Neuronal stem cell (in vitro differentiated cells): ENCODE measurements at regions not wholly inside any gene's neighbourhood (a gene's known extent, or its start where the extent isn't known, plus 50 kb on each side); places are given as distances from the start of the nearest gene placed in this dataset.

Source experiments
- DNase-seq: peaks from one replicate; pipeline ENCODE4 v3.0.0-alpha.2; 2013; ENCODE audit warnings: low spot score
- H2AFZ ChIP-seq: one replicate; pipeline ENCODE4 v1.6.1; 2013; ENCODE audit warnings: mild to moderate bottlenecking, low read length, inconsistent platforms
- H2AK5ac ChIP-seq: 2 replicates; pipeline ENCODE4 v1.6.1; 2013; ENCODE audit warnings: low read depth, mild to moderate bottlenecking, inconsistent platforms, low read length, moderate library complexity, mixed read lengths
- H2BK120ac ChIP-seq: 2 replicates; pipeline ENCODE4 v1.6.1; 2013; ENCODE audit warnings: low read depth, mild to moderate bottlenecking, inconsistent platforms, low read length, moderate library complexity, mixed read lengths
- H2BK12ac ChIP-seq: one replicate; pipeline ENCODE4 v1.6.1; 2013; ENCODE audit warnings: low read length, inconsistent platforms
- H2BK15ac ChIP-seq: 2 replicates; pipeline ENCODE4 v1.6.1; 2013; ENCODE audit warnings: mild to moderate bottlenecking, low read length, inconsistent platforms, mixed read lengths
- H2BK5ac ChIP-seq: one replicate; pipeline ENCODE4 v1.6.1; 2013; ENCODE audit warnings: inconsistent platforms, mild to moderate bottlenecking, low read length, moderate library complexity
- H3K14ac ChIP-seq: one replicate; pipeline ENCODE4 v1.6.1; 2013; ENCODE audit warnings: low read length, inconsistent platforms
- H3K18ac ChIP-seq: 2 replicates; pipeline ENCODE4 v1.6.1; 2013; ENCODE audit warnings: low read length, inconsistent platforms
- H3K23ac ChIP-seq: 2 replicates; pipeline ENCODE4 v1.6.1; 2013; ENCODE audit warnings: low read depth, mild to moderate bottlenecking, mixed read lengths, low read length, inconsistent platforms; ENCODE audit not compliant: poor library complexity
- H3K27ac ChIP-seq: replicated peaks from 3 replicates; pipeline ENCODE4 v1.5.1; 2013; ENCODE audit warnings: low read length, inconsistent platforms
- H3K27me3 ChIP-seq, 3 experiments: 2 replicates each; pipeline ENCODE4 v1.6.1; 2013; ENCODE audit warnings: low read length in 3 of 3, mild to moderate bottlenecking in 2 of 3, inconsistent platforms in 1 of 3, low read depth in 1 of 3, mixed read lengths in 1 of 3, moderate library complexity in 1 of 3; ENCODE audit not compliant: control insufficient read depth in 3 of 3, insufficient read depth in 3 of 3
- H3K36me3 ChIP-seq, 2 donors: replicated peaks in 1 of 2; 2 replicates each; pipeline ENCODE4 v1.6.1; 2013; ENCODE audit warnings: low read length in 2 of 2; ENCODE audit not compliant: control insufficient read depth in 2 of 2, insufficient read depth in 2 of 2
- H3K4ac ChIP-seq: 2 replicates; pipeline ENCODE4 v1.6.1; 2013; ENCODE audit warnings: inconsistent platforms, mild to moderate bottlenecking, low read length, moderate library complexity
- H3K4me1 ChIP-seq, 2 donors: 1 replicate in 1 of 2; 2 replicates in 1 of 2; pipeline ENCODE4 v1.6.1; 2013; ENCODE audit warnings: low read length in 2 of 2, low read depth in 1 of 2; ENCODE audit not compliant: control insufficient read depth in 2 of 2, insufficient read depth in 1 of 2
- H3K4me2 ChIP-seq: one replicate; pipeline ENCODE4 v1.6.1; 2013; ENCODE audit warnings: mild to moderate bottlenecking, low read length, inconsistent platforms; ENCODE audit not compliant: insufficient read depth, poor library complexity, severe bottlenecking
- H3K4me3 ChIP-seq, 2 donors: 2 replicates each; pipeline ENCODE4 v1.5.1; 2013; ENCODE audit warnings: low read length in 2 of 2, mild to moderate bottlenecking in 2 of 2, inconsistent platforms in 1 of 2, moderate library complexity in 1 of 2
- H3K79me1 ChIP-seq: one replicate; pipeline ENCODE4 v1.6.1; 2013; ENCODE audit warnings: low read depth, mild to moderate bottlenecking, inconsistent platforms, low read length, moderate library complexity
- H3K9ac ChIP-seq: one replicate; pipeline ENCODE4 v1.6.1; 2013; ENCODE audit warnings: mild to moderate bottlenecking, low read depth, low read length, inconsistent platforms; ENCODE audit not compliant: poor library complexity
- H3K9me3 ChIP-seq, 2 donors: replicated peaks in 1 of 2; 2 replicates each; pipeline versions ENCODE3 to v1.6.1; 2013; ENCODE audit warnings: low read length in 2 of 2, mild to moderate bottlenecking in 2 of 2, inconsistent platforms in 1 of 2, low read depth in 1 of 2, mixed read lengths in 1 of 2, moderate library complexity in 1 of 2; ENCODE audit not compliant: control insufficient read depth in 2 of 2, insufficient read depth in 1 of 2
- H4K8ac ChIP-seq: one replicate; pipeline ENCODE4 v1.6.1; 2013; ENCODE audit warnings: low read depth, mild to moderate bottlenecking, inconsistent platforms, low read length, moderate library complexity
- H4K91ac ChIP-seq: one replicate; pipeline ENCODE4 v1.6.1; 2013; ENCODE audit warnings: low read length, low read depth, mild to moderate bottlenecking, inconsistent platforms; ENCODE audit not compliant: poor library complexity
- WGBS, 2 donors: extraction: QIAGEN DNeasy Blood & Tissue Kit; methylation state at CpG; one replicate each; pipeline ENCODE4 v1.1.7; 2013; ENCODE audit warnings: missing lambda C conversion rate in 2 of 2, mixed read lengths in 1 of 2; ENCODE audit not compliant: insufficient read length in 2 of 2, insufficient replicate concordance in 1 of 2; ENCODE audit errors: extremely low coverage in 2 of 2; 5-methylcytosine and 5-hydroxymethylcytosine counted together

- H2BK12ac ChIP-seq = no peak overlapping the region
- no peak overlapping the region for H3K4ac ChIP-seq
- H3K18ac ChIP-seq = no peak overlapping the region
- no peak overlapping the region for H3K4me2 ChIP-seq
- no peaks in the 10 kb centered on the region for H3K27me3 ChIP-seq
- no peak overlapping the region for H3K4me3 ChIP-seq
- no peak overlapping the region for H2AFZ ChIP-seq
- no peak overlapping the region for H3K9ac ChIP-seq
- H3K79me1 ChIP-seq = no peaks in the 10 kb centered on the region
- no peak overlapping the region for H2BK120ac ChIP-seq
- H3K14ac ChIP-seq = no peak overlapping the region
- H2BK15ac ChIP-seq = no peak overlapping the region
- no peak overlapping the region for H2AK5ac ChIP-seq
- WGBS, 2 donors = no CpG with 5 or more reads among the region's 5 CpGs
- H3K36me3 ChIP-seq = no peaks in the 10 kb centered on the region
- H3K23ac ChIP-seq = no peak overlapping the region
- H3K9me3 ChIP-seq = no peaks in the 10 kb centered on the region
- H3K27ac ChIP-seq = no peak overlapping the region
- H2BK5ac ChIP-seq = no peak overlapping the region
- no peak for DNase-seq
- no peak overlapping the region for H4K8ac ChIP-seq
- H4K91ac ChIP-seq = no peak overlapping the region
- H3K4me1 ChIP-seq = no peaks in the 10 kb centered on the region
These were observed 114.5 kb downstream of the INHBA start for GRCh38 chr7:41588341-41588740.

- Histone ChIP-seq H2AK5ac (no peak overlapping the region), H4K8ac (no peak overlapping the region), H3K4ac (no peak overlapping the region), H3K27me3 (no peaks in the 10 kb centered on the region), H3K9ac (no peak overlapping the region), H3K27ac (no peak overlapping the region), H3K14ac (no peak overlapping the region), H3K79me1 (no peaks in the 10 kb centered on the region), H3K4me1 (no peaks in the 10 kb centered on the region), H3K4me2 (no peak overlapping the region), H4K91ac (no peak overlapping the region), H3K4me3 (no peak overlapping the region), H3K36me3 (no peaks in the 10 kb centered on the region), H2AFZ (no peak overlapping the region), H3K18ac (no peak overlapping the region), H2BK5ac (no peak overlapping the region), H2BK15ac (no peak overlapping the region), H2BK120ac (no peak overlapping the region), H2BK12ac (no peak overlapping the region), H3K23ac (no peak overlapping the region), H3K9me3 (no peaks in the 10 kb centered on the region)
- DNase-seq = no peak
- WGBS, 2 donors = no CpG with 5 or more reads among the region's 3 CpGs
These were observed 115.8 kb downstream of the INHBA start for GRCh38 chr7:41586931-41587640.

GRCh38 chr7:41584746-41585145 is 118.1 kb downstream of the INHBA start:
- H3K4me1 ChIP-seq = no peaks in the 10 kb centered on the region
- H2BK5ac ChIP-seq = no peak overlapping the region
- no peak overlapping the region for H2AK5ac ChIP-seq
- no peak overlapping the region for H3K18ac ChIP-seq
- no peak overlapping the region for H2BK15ac ChIP-seq
- no peak for DNase-seq
- no peak overlapping the region for H2AFZ ChIP-seq
- no peak overlapping the region for H2BK12ac ChIP-seq
- no peak overlapping the region for H3K4me2 ChIP-seq
- no peak overlapping the region for H4K91ac ChIP-seq
- H3K14ac ChIP-seq = no peak overlapping the region
- H3K79me1 ChIP-seq = no peaks in the 10 kb centered on the region
- no peaks in the 10 kb centered on the region for H3K36me3 ChIP-seq
- H2BK120ac ChIP-seq = no peak overlapping the region
- H4K8ac ChIP-seq = no peak overlapping the region
- H3K9me3 ChIP-seq = no peaks in the 10 kb centered on the region
- H3K23ac ChIP-seq = no peak overlapping the region
- H3K9ac ChIP-seq = no peak overlapping the region
- no peaks in the 10 kb centered on the region for H3K27me3 ChIP-seq
- WGBS, 2 donors = no CpG with 5 or more reads among the region's 5 CpGs
- no peak overlapping the region for H3K27ac ChIP-seq
- no peak overlapping the region for H3K4me3 ChIP-seq
- H3K4ac ChIP-seq = no peak overlapping the region

- no peak overlapping the region for H2BK120ac ChIP-seq
- no CpG with 5 or more reads among the region's 1 CpG for WGBS, 2 donors
- no peak for DNase-seq
- no peak overlapping the region for H2BK5ac ChIP-seq
- no peak overlapping the region for H3K4ac ChIP-seq
- H3K27ac ChIP-seq = no peak overlapping the region
- H3K4me3 ChIP-seq = no peak overlapping the region
- no peaks in the 10 kb centered on the region for H3K36me3 ChIP-seq
- H3K4me1 ChIP-seq = no peaks in the 10 kb centered on the region
- H3K14ac ChIP-seq = no peak overlapping the region
- no peak overlapping the region for H3K4me2 ChIP-seq
- H2AFZ ChIP-seq = no peak overlapping the region
- H2BK12ac ChIP-seq = no peak overlapping the region
- H3K9ac ChIP-seq = no peak overlapping the region
- no peak overlapping the region for H2BK15ac ChIP-seq
- H3K9me3 ChIP-seq = no peaks in the 10 kb centered on the region
- H3K27me3 ChIP-seq = no peaks in the 10 kb centered on the region
- no peak overlapping the region for H4K8ac ChIP-seq
- no peak overlapping the region for H2AK5ac ChIP-seq
- no peak overlapping the region for H4K91ac ChIP-seq
- no peak overlapping the region for H3K23ac ChIP-seq
- no peaks in the 10 kb centered on the region for H3K79me1 ChIP-seq
- H3K18ac ChIP-seq = no peak overlapping the region
These were observed 120.8 kb downstream of the INHBA start for GRCh38 chr7:41582116-41582515.
